ES-I3 (cell line): ENCODE measurements at regions not wholly inside any gene's neighbourhood (a gene's known extent, or its start where the extent isn't known, plus 50 kb on each side); places are given as distances from the start of the nearest gene placed in this dataset.

Experiments used
- H3K36me3 ChIP-seq: 2 replicates; pipeline ENCODE4 v1.6.1; 2013; ENCODE audit warnings: mild to moderate bottlenecking, low read length, control low read depth, moderate library complexity; ENCODE audit not compliant: insufficient read depth
- H3K4me1 ChIP-seq: 2 replicates; pipeline ENCODE4 v1.6.1; 2013; ENCODE audit warnings: mild to moderate bottlenecking, control low read depth, low read length; ENCODE audit not compliant: insufficient read depth
- H3K9ac ChIP-seq: 2 replicates; pipeline ENCODE4 v1.6.1; 2013; ENCODE audit warnings: low read depth, mild to moderate bottlenecking, low read length, moderate library complexity
- H3K9me3 ChIP-seq: 2 replicates; pipeline ENCODE4 v1.6.1; 2013; ENCODE audit warnings: mild to moderate bottlenecking, low read length, moderate library complexity; ENCODE audit not compliant: control insufficient read depth, insufficient read depth

DNA sequence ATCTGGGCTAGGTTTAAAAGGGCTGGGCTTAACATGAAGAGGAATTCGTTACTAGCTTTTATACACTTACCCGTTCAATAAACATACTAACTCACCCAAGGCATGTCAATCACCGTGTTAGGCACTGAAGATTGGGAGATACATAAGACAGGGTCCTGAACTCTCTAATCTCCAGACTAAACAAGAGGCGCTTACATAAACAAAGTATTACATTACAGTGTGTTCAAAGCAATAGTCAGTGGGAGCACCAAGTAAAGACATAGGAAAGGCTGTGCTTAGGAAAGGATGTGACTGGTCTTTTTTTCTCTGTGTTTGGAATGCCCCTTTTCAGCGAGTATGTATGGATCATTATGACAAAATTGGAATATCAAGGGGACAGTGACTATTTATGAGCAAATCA, 203.6 kb upstream of the ADRA1B start:
- peaks cover 5% of the 10 kb centered on the region; the same call in 1 of the 2 replicates for H3K9me3 ChIP-seq
- H3K4me1 ChIP-seq = no peaks in the 10 kb centered on the region
- H3K9ac ChIP-seq = no peak overlapping the region
- H3K36me3 ChIP-seq = no peaks in the 10 kb centered on the region

DNA sequence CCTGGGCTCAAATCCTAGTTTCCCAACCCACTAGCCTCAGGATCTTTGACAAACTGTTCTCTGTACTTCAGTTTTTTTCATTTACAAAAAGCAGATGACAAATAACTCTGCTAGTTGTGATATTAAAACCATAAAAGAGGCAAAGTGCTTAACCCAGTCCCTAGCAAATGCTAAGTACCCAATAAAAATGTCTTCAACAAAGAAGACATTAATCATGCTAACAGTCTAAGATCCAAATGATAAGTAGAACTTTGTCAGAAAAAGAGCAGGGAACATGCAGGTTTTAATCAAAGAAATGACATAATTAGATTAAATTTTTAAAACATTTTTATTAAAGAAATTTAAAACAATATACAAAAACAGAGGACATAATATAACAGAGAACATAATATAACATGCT, 203.0 kb upstream of the ADRA1B start:
- H3K36me3 ChIP-seq = no peaks in the 10 kb centered on the region
- no peaks in the 10 kb centered on the region for H3K9me3 ChIP-seq
- no peaks in the 10 kb centered on the region for H3K4me1 ChIP-seq
- H3K9ac ChIP-seq = no peak overlapping the region

DNA sequence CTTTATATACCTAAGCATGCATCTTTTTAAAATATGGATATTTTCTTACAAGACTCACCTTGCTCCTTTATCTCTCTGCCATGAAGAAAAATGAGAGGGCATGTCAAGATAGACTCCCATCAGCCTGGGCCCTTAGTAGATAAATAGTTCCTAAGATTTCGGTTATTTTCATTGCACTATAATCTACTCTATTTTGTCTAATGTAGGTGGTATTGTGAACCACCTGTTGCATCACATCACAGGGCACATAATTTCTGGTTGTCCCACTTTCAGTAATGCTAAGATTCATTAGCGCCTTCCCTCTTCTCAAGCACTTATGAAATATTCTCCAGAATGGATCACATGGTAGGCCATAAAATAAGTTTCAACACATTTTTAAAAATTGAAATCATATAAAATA, 202.5 kb upstream of the ADRA1B start:
- no peaks in the 10 kb centered on the region for H3K36me3 ChIP-seq

DNA sequence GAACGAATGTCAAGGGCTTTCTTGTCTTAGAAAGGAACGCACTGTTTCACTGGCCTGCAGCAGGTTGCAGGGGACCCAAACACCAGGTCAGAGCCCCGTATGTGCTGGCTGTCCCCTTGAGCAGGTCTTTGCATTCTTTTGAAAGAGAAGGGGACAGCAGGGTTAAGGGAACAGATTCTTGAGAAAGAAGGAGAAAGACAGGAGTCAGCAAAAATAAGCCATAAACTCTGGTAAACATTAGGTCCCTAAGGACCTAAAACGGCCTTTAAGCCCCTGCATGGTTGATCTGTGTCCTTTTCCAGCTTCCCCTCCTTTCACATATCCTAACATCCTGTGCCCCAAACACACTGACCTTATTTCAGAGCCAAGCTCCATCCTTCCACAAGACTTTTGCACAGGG, 190.8 kb upstream of the ADRA1B start:
- H3K36me3 ChIP-seq = no peaks in the 10 kb centered on the region
- H3K9ac ChIP-seq = no peak overlapping the region
- H3K4me1 ChIP-seq = no peaks in the 10 kb centered on the region
- H3K9me3 ChIP-seq = no peaks in the 10 kb centered on the region

More for the DNA sequence above, 202.5 kb upstream of the ADRA1B start:
- no peak overlapping the region for H3K9ac ChIP-seq
- no peaks in the 10 kb centered on the region for H3K4me1 ChIP-seq
- no peaks in the 10 kb centered on the region for H3K9me3 ChIP-seq

DNA sequence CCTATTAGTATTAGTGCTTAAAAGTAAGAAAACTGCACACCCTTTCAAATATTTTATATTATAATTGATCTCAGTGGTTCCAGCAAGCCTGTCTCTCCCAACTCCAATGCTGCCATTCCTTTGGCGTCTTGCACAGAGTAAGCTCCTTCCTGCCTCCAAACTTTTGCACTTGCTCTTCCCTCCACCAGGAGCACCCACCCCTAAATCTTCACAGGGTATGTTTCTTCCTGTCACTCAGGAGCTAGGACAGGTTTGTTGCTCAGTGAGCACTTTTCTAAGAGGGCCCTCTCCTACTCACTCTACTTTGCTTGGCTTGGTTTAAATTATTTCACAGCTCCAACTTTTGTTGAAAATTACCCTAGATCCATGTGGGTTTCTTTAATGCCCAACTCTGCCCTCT, 189.1 kb upstream of the ADRA1B start:
- H3K4me1 ChIP-seq = no peaks in the 10 kb centered on the region

DNA sequence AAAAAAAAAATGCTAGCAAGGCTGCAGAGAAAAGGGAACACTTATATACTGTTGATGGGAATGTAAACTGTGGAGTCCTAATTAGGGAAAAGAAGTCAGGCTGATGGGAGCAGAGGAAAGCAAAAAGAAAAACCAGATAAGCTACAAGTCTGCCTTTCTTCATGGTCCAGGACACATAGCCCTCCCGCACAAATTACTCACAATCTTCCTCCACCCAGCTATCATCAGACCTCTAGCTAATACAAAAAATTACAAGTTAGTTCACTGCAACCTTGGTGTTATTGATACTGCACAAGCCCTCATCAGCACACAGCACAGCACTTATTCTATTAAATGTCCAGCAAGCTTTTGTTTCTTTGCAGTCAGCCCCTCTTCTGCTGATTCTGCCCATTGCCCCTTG, 186.0 kb upstream of the ADRA1B start:
- Histone ChIP-seq H3K36me3 (no peaks in the 10 kb centered on the region), H3K4me1 (no peaks in the 10 kb centered on the region), H3K9me3 (no peaks in the 10 kb centered on the region), H3K9ac (no peak overlapping the region)

More for the DNA sequence above, 189.1 kb upstream of the ADRA1B start:
- H3K9ac ChIP-seq = no peak overlapping the region
- no peaks in the 10 kb centered on the region for H3K36me3 ChIP-seq
- no peaks in the 10 kb centered on the region for H3K9me3 ChIP-seq

DNA sequence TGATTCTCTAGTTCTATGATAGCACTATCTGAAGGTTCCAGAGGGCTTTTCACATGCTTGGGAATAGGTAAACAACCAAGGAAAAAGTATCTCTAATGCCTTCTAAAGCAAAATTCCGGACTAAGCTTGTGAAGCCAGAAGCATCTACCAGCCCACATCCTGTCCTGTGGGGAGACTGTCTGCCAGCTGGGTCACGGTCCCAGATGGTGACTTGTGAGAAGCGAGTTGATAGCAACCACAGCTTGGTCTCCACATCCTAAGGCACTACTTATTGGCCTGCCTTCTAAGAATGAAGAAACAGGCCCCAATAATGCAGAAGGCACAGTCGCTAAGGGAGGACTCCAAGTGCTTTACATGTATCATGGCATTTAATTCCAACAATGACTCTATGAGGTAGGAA, 184.1 kb upstream of the ADRA1B start:
- Histone ChIP-seq H3K36me3 (no peaks in the 10 kb centered on the region), H3K4me1 (no peaks in the 10 kb centered on the region), H3K9ac (no peak overlapping the region), H3K9me3 (no peaks in the 10 kb centered on the region)

DNA sequence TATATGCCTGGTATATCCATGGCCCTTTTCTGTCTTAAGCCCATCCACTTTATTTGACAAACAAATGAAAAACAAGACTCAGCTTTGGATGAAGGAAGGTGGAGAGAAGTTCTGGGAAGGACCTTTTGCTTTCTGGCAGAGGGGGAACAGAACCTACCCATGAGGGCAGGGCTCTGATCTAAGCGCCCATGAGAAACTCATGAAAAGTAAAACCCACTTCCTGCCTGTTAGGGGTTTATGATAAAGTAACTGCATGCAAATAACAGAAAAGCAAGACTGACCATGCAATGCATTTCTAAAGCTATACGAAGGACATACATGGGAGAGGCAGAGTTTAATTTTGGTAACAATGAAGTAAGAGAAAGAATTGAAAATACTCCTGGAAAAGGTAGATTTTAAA, 181.9 kb upstream of the ADRA1B start:
- Histone ChIP-seq H3K36me3 (no peaks in the 10 kb centered on the region), H3K9me3 (no peaks in the 10 kb centered on the region), H3K9ac (no peak overlapping the region), H3K4me1 (no peaks in the 10 kb centered on the region)

DNA sequence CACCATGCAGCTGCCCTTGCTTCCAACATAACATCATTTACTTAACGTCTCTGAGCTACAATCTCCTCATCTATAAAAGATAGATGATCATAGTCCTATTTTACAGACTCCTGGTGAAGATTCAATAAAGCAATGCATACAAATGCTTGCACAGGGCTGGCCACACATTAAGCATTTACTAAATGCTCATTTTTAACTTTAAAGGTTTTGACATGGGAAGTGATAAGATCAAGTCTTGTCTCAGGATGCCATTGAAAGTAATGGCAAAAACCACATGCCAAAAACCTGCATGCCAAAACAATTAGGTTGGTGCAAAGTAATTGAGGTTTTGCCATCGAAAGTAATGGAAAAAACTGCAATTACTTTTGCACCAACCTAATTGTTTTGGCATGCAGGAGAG, 181.2 kb upstream of the ADRA1B start:
- Histone ChIP-seq H3K4me1 (no peaks in the 10 kb centered on the region), H3K9me3 (no peaks in the 10 kb centered on the region), H3K36me3 (no peaks in the 10 kb centered on the region), H3K9ac (no peak overlapping the region)

DNA sequence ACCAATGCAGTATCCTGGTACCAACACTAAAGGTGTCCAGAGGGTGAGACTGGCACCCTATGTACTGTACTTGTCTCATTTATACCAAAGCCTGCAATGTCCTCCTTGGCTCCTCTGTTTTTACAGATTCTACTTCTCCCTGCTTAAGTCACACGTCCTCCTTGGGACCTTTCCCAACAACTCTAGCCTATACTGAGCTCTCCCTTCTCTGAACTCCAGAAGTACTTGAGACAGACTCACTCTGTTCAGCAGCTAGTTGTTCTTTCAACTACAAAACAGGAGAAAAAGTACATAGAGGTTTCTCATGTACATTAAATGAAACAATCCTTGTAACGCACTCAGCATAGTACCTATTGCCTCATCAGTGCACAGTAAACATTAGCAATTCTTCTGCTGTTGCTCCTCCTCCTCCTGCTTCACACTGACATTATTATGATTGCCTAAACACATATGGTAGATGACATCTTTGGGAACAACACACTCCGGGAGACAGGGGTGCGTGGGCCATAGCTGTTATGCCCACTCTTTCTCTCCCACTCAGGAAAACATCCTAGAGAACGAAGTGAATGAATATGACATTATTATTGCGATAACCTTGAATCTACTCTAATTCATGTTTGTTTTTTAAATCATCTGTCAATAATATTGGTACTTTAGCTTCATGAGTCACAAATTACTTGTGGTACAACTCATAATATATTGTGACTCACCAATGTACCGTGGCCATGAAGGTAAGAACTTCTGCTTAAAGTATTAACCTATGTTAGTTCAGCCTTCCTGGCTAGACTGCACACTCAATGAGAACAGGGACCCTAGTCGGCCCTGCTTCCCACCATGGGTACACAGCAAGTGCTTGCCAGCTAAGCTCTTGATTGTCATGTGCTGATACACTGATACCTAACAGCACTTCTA, 180.3 kb upstream of the ADRA1B start:
- no peaks in the 10 kb centered on the region for H3K4me1 ChIP-seq
- no peaks in the 10 kb centered on the region for H3K9me3 ChIP-seq
- no peak overlapping the region for H3K9ac ChIP-seq
- H3K36me3 ChIP-seq = no peaks in the 10 kb centered on the region

DNA sequence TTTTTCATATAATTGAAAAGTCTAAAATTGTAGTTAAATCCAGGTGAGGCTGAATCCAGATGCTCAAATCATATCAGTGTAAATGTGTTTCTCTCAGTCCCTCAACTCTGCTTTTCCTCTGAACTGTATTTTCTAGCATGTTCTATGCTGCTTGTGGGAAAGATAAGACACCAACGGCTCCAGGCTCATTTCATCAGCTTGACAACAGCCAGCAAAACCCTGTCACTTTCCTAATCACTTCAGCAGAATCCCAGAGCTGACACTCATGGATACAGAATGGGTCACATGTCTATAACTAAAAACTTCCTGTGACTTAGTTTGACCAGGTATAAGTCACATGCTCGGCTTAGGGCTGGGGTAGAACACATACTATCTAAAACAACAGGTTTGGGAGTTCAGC, 179.4 kb upstream of the ADRA1B start:
- no peaks in the 10 kb centered on the region for H3K9me3 ChIP-seq
- H3K4me1 ChIP-seq = no peaks in the 10 kb centered on the region
- no peak overlapping the region for H3K9ac ChIP-seq
- H3K36me3 ChIP-seq = no peaks in the 10 kb centered on the region

DNA sequence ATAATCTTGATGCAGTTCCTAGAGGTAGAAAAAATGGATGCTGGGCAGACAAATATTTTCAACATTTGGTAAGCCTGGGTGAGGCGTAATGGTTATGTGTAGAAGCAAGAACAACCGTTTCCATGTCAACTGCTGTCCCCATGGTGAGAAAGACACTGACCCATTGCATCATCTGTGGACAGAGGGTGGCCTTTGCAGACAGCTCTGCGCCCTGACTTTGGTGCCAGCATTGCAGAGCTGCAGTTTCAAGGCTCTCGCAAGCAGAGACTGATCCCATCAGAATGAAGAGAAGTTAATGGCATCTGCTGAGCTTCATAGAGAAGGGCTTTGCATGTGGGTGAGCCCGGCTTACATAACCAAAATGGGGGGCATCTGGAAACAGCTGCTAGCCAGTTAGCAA, 179.0 kb upstream of the ADRA1B start:
- Histone ChIP-seq H3K9ac (no peak overlapping the region), H3K4me1 (no peaks in the 10 kb centered on the region), H3K9me3 (no peaks in the 10 kb centered on the region), H3K36me3 (no peaks in the 10 kb centered on the region)

DNA sequence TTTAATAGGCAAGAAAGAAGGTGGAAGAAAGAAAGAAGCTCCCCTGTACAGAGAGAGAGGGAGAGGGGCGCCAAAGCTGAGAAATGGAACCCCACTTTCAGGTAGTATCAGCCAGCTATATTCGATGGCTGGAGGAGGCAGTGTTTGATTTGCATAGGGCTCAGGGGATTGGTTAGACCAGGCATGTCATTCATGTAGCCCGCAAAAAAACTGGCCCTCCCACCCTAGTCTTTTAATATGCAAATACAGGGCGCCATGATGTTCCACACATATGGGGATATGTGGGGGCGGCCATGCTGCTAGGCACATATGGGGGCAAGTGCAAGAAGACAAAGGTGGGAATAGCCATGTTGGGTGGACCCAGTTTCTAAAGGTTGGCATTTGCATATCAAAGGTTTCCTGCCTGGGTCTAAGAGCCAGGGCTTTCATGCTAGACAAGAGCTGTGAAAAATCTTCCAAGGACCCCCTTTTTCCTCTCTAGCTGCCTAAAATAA, 174.4 kb upstream of the ADRA1B start:
- Histone ChIP-seq H3K9ac (no peak overlapping the region), H3K4me1 (no peaks in the 10 kb centered on the region), H3K36me3 (no peaks in the 10 kb centered on the region), H3K9me3 (no peaks in the 10 kb centered on the region)

DNA sequence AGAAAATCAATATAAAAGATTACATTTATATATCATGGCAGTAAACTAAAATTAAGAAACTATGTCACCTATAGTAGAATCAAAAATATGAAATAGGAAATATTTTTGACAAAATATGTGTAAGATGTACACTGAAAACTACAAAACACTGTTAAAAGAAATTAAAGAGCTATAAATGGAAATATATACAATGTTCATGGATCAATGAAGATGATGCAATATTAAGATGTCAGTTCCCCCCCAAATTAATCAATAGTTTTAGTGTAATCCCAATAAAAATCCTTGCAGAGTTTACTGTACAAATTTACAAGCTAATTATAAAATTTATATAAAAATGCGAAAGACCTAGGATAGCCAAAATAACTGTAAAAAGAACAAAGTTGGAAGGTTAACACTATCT, 173.0 kb upstream of the ADRA1B start:
- Histone ChIP-seq H3K36me3 (no peaks in the 10 kb centered on the region), H3K9me3 (no peaks in the 10 kb centered on the region), H3K9ac (no peak overlapping the region), H3K4me1 (no peaks in the 10 kb centered on the region)

DNA sequence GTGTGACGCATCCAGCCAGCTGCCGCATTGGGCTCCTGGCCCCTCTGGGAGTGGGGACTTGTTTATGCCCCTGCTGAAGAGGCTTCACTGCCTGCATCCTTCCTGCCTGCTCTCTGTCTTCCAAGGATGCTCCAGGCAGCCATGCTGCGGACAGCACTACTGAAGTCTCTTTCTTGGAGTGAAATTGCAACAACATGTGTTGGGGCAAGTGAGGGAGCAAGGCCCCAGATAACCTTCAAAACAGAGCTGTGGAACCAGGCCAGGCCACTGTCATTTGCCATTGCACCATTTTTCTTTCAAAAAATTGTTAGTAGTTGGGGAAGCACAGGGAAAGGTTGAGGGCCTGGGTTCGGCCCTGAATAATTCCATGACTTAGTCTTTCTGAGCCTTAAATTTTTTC, 169.6 kb upstream of the ADRA1B start:
- no peaks in the 10 kb centered on the region for H3K9me3 ChIP-seq
- no peaks in the 10 kb centered on the region for H3K36me3 ChIP-seq
- H3K4me1 ChIP-seq = no peaks in the 10 kb centered on the region
- no peak overlapping the region for H3K9ac ChIP-seq
